ENCODE measurements at regions not wholly inside any gene's neighbourhood (a gene's known extent, or its start where the extent isn't known, plus 50 kb on each side); places are given as distances from the start of the nearest gene placed in this dataset.

DNA sequence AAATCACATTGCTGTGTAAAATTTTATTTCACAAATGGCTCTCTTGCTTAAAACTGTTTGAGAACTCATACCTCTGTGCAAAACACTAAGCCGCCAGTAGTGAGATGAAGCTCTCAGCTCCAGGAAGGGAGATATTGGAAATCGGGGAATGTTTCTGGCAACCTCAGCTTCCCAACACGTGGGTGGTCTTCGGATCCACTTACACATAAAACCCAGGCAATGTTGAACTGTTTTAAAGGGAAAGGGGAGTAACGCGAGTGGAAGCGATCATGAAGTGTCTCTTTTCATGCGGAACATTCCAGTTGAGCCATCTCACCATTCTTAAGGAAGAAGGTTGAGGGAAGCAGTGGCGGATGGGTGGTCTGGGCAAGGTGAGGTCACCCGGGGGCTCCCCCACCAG, 136.8 kb downstream of the ASB1 start:
- DNase-seq, result no peak

- DNase-seq, result no peak
Measured at GRCh38 chr2:238564286-238564920, 137.7 kb downstream of the ASB1 start.

GRCh38 chr2:238565031-238565430, 138.3 kb downstream of the ASB1 start:
- no peak for DNase-seq

GRCh38 chr2:238566001-238566645, 139.4 kb downstream of the ASB1 start:
- DNase-seq, result no peak

- no peak for DNase-seq
Measured at GRCh38 chr2:238567067-238567855, 140.5 kb downstream of the ASB1 start.

DNA sequence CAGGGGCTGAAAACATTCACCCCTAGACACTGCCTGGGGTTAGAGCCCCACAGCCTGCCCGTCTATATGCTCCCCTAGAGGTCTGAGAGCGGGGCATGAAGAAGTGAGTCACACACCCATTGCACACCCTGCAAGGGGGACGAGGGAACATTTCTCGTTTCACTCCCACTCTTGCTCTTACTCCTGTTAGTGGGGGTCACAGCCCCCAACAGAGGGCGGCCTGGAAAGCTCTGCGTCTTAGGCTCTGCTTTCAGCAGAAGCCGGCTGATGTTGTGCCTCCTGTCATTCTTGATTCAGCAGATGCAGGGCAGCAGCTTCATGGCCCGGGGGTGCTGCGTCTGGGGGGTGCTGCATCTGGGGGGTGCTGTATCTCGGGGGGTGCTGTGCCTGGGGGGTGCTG, 141.3 kb downstream of the ASB1 start:
- no peak for DNase-seq

DNA sequence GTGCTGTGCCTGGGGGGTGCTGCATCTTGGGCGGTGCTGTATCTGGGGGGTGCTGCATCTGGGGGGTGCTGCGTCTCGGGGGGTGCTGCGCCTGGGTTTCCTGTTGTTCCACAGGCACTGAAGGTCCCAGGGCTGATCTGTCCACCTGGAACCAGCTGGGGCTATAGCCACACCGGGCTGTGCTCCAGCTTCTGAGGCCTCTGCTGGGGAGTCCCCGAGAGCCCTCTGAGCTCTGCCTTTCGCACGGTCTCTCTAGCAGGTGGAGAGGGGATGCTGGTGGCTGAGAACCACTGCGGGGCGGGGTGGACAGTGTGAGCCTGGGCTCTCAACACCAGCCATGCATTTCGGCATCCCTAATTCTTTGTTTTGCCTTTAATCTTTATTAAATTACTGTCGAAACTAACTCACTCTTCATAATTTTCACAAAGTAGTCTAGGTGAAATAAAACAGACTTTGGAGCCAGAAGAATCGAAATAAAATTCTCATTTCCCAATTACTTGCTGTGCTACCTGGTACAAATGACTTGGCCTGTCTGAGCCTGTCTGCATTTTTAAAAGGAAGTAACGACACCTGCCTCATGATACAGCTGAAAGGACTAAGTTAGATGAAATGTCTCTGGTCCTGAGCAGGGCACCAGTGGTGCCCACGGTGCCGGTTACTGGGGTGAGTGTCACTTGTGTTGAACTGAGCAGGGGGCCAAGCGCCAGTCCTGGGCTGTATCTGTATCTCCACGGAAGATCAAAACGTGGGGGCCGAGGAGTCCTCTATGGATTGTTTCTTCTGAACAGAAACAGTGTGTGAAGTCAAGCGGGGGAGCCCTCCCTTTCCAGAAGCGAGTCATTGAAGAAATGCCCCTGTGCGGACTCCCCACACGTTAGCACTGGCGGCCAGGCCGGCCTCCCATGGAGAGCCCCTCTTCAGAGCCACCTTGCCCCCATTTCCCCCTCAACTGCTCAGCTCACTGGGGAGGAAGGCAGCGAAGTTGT, 142.0 kb downstream of the ASB1 start:
- DNase-seq, result no peak

- no peak for DNase-seq
Measured at GRCh38 chr2:238569507-238570195, 142.9 kb downstream of the ASB1 start.

GRCh38 chr2:238570391-238570790, 143.7 kb downstream of the ASB1 start:
- no peak for DNase-seq

DNA sequence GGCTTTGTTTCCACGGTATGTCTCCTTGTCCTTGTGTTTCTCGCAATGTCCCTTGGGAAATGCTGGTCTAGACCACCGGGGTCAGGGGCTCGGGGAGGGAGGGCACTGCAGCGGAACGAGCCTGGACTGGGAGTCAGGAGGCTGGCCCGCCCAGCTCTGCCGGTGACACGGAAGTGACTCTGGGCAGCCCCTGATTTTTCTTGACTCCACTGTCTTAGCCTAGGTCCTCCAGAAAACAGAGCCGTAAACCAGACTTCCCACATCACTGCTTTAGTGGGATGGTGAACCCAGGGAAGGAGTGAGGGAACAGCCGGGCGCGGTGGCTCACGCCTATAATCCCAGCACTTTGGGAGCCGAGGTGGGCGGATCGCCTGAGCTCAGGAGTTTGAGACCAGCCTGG, 144.2 kb downstream of the ASB1 start:
- no peak for DNase-seq

GRCh38 chr2:238571661-238572372, 145.1 kb downstream of the ASB1 start:
- no peak for DNase-seq

DNA sequence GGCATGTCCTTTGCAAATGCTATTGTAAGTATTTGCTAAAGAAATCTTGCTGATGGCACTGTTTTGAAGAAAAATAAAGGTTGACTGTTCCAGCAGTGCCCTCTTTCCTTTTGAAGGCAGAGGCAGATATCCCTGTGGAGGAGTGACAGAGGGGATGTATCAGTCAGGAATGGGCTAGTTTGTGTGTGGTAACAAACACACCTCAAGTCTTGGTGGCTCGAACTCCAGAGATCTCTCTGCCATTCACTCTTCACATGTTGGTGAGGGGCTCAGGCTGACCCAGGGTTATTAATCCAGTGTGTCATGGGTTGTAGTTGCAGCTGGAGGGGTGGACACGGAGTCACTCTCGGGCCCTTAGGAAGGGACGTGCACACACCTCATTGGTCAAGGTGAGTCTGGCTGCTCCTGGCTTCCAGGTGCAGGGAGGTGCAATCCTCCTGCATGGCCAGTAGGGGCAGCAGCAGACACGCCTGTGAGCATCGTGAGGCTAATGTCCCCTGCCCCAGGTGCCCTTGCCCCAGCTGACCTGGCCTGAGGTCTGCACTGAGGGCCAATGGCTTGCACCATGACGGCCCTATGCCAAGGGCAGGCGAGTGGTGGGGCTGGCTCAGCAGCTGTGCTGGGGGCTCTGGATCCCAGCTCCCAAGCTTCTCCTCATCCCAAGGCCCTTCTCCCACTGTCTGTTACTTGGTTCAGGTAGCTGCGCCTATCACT, 146.5 kb downstream of the ASB1 start:
- no peak for DNase-seq

GRCh38 chr2:238573916-238574315, 147.2 kb downstream of the ASB1 start:
- no peak for DNase-seq

DNA sequence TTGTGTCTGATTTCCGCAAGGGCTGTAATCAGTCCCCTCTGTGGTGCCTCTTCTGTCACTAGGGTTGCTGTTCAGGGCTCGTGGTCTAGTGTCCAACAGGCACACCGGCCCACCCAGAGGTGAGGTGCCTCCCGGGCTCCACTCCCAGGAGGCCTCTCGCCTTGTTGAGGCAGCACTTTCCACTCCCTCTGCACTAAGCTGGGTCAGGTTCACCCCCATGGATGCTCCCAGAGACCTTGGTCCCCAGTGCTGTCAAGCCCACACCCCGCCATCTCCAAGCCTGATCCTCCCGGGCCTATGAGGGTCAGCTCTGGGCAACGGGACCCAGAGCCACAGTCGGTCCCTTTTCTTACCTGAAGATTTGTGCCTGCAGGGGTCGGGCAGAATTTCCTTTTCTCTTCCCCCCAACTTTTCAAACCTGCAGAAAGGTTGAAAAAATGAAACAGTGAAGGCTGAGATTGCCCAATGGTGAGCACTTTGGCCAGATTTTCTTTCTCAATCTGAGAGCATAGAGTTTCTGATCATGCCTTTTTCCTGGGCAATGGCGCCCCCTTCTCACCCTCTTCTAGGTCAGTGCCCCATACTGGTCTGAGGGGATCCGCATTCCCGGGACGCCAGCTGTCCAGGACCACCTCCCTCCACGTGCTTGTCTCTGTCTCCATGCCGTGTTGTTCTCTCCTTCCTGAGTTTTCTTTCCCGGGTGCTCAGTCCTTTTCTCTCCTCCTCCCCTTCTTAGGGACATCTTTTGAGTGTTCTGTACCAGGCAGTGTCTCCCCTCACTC, 148.0 kb downstream of the ASB1 start:
- DNase-seq, result no peak

DNA sequence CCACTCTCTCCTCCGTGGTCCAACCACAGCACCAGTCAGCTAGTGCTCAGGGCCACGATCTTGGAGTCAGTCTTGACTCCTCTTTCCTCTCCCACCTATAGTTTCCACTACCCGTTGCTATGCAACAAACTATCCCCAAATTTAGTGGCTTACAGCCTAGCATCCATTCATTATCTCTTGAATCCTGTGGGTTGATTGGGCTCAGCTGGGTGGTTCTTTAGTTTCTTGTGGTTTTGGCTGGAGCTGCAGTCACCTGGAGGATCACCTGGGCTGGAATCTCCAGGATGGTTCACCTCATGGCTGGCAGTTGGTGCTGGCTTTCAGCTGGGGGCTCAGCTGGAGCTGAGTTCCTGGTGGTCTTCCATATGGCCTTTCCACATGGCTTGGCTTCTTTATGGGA, 149.9 kb downstream of the ASB1 start:
- DNase-seq, result no peak

DNA sequence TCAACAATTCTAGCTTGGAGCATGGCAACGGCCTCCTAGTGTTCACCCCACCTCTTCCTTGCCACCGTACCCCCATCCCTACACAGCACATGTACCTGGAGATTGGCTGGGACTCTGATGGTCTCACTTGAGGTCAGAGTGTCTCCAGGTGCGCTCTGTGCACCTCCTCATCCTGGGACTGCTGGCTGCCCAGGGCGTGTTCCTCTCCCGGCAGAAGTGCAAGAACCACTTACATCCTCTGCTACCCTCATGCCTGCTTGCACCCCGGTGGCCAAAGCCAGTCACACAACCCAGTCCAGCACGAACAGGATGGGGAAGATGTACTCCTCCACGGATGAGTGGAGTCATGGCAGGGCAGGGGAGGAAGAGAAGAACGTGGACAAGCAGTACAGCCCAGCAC, 151.5 kb downstream of the ASB1 start:
- DNase-seq, result no peak

DNA sequence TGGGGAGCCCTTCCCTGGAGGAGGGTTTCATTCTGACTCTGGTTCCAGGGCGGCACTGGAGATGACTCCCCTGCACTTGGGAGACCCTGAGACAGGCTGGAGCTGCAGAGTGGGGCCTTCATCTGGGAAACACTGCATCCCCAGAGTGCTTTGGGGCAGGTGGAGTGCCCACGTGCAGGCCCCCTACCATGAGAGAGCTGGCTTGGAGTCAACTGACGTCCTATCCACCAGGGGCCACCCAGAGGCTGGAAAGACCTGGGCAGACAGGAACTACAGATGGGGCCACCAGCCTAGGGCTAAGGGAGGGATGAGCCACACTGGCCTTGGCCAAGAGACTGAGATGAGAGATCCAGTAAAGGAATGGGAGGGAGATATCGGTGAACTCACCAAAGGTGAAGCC, 153.8 kb downstream of the ASB1 start:
- DNase-seq, result no peak

- no peak for DNase-seq
Measured at GRCh38 chr2:238581126-238581525, 154.4 kb downstream of the ASB1 start.

- no peak for DNase-seq
Measured at GRCh38 chr2:238582159-238582558, 155.4 kb downstream of the ASB1 start.

- DNase-seq, result no peak
Measured at GRCh38 chr2:238584617-238585016, 157.9 kb downstream of the ASB1 start.
